ENCODE measurements at regions not wholly inside any gene's neighbourhood (a gene's known extent, or its start where the extent isn't known, plus 50 kb on each side); places are given as distances from the start of the nearest gene placed in this dataset.

- Histone ChIP-seq H4K20me1 (ENCODE audit: insufficient read depth, low read length) (no peaks in the 10 kb centered on the region), H3K9me2 (ENCODE audit: insufficient read depth, low read length) (no peaks in the 10 kb centered on the region), H3K36me3 (ENCODE audit: insufficient read depth, low read length) (no peaks in the 10 kb centered on the region), H3K4me1 (ENCODE audit: insufficient read depth, low read length, poor library complexity, severe bottlenecking) (no peaks in the 10 kb centered on the region), H3K9me3 (ENCODE audit: low read length) (no peaks in the 10 kb centered on the region), H3K4me2 (ENCODE audit: low read length) (no peak overlapping the region), H3K27ac (ENCODE audit: low read depth, low read length, poor library complexity, severe bottlenecking) (no peak overlapping the region), H3K79me2 (ENCODE audit: insufficient read depth, low read depth, low read length) (no peaks in the 10 kb centered on the region), H3K4me3 (ENCODE audit: low read depth, low read length, poor library complexity, severe bottlenecking) (no peak overlapping the region), H2AFZ (ENCODE audit: low read length) (no peak overlapping the region)
- CTCF ChIA-PET (ENCODE audit: unreplicated experiment), result no interaction called here
- DNase-seq (ENCODE audit: low spot score), result no peak
- intact Hi-C loops (cut with micrococcal nuclease; ENCODE audit: unreplicated experiment), result no loop called here
- POLR2A ChIA-PET, result no interaction called here
- TF ChIP-seq EZH2phosphoT487 (IDR thresholded peaks at IDR 0.05; ENCODE audit: borderline replicate concordance, low read depth, low read length), result no peak
- TF ChIP-seq CTCF (conservative IDR thresholded peaks at IDR 0.05; ENCODE audit: low read length), result no peak
- BruUV-seq (replicated peaks), result no TSS peak
Measured at GRCh38 chr9:119933191-119933590, 564.0 kb upstream of the BRINP1 start.

GRCh38 chr9:119924736-119925135 lies 555.5 kb upstream of the BRINP1 start:
- H3K4me1 ChIP-seq (ENCODE audit: insufficient read depth, low read length, poor library complexity, severe bottlenecking), result no peaks in the 10 kb centered on the region
- BruUV-seq (replicated peaks), result no TSS peak
- CTCF ChIA-PET (ENCODE audit: unreplicated experiment), result no interaction called here
- H3K9me2 ChIP-seq (ENCODE audit: insufficient read depth, low read length), result no peaks in the 10 kb centered on the region; the same call in 1 of the 2 replicates
- H3K79me2 ChIP-seq (ENCODE audit: insufficient read depth, low read depth, low read length), result no peaks in the 10 kb centered on the region
- no peak overlapping the region for H3K4me2 ChIP-seq (ENCODE audit: low read length)
- TF ChIP-seq EZH2phosphoT487 (IDR thresholded peaks at IDR 0.05; ENCODE audit: borderline replicate concordance, low read depth, low read length), result no peak
- no peak for TF ChIP-seq CTCF (conservative IDR thresholded peaks at IDR 0.05; ENCODE audit: low read length)
- H4K20me1 ChIP-seq (ENCODE audit: insufficient read depth, low read length), result no peaks in the 10 kb centered on the region
- DNase-seq (ENCODE audit: low spot score), result no peak
- H2AFZ ChIP-seq (ENCODE audit: low read length), result no peak overlapping the region
- H3K36me3 ChIP-seq (ENCODE audit: insufficient read depth, low read length), result no peaks in the 10 kb centered on the region
- 0 out of 2 replicates have a peak, but pooled peaks cover 8% of the 10 kb centered on the region for H3K9me3 ChIP-seq (ENCODE audit: low read length)
- POLR2A ChIA-PET, result interaction anchor here (1.0 kb wide), 1 partner anchor 10 kb away, joined by 3 read pairs; no protein-coding TSS in a partner anchor
- intact Hi-C loops (cut with micrococcal nuclease; ENCODE audit: unreplicated experiment), result no loop called here
- no peak overlapping the region for H3K4me3 ChIP-seq (ENCODE audit: low read depth, low read length, poor library complexity, severe bottlenecking)
- H3K27ac ChIP-seq (ENCODE audit: low read depth, low read length, poor library complexity, severe bottlenecking), result no peak overlapping the region

GRCh38 chr9:119917175-119917574 lies 547.9 kb upstream of the BRINP1 start:
- no peaks in the 10 kb centered on the region for H3K9me2 ChIP-seq (ENCODE audit: insufficient read depth, low read length)
- CTCF ChIA-PET (ENCODE audit: unreplicated experiment), result no interaction called here
- H3K4me1 ChIP-seq (ENCODE audit: insufficient read depth, low read length, poor library complexity, severe bottlenecking), result no peaks in the 10 kb centered on the region
- intact Hi-C loops (cut with micrococcal nuclease; ENCODE audit: unreplicated experiment), result no loop called here
- H3K79me2 ChIP-seq (ENCODE audit: insufficient read depth, low read depth, low read length), result no peaks in the 10 kb centered on the region
- POLR2A ChIA-PET, result interaction anchor here (0.6 kb wide), 1 partner anchor 51 kb away, joined by 3 read pairs; no protein-coding TSS in a partner anchor
- no peak for DNase-seq (ENCODE audit: low spot score)
- no peak overlapping the region for H3K4me3 ChIP-seq (ENCODE audit: low read depth, low read length, poor library complexity, severe bottlenecking)
- no peaks in the 10 kb centered on the region for H3K36me3 ChIP-seq (ENCODE audit: insufficient read depth, low read length)
- TF ChIP-seq CTCF (conservative IDR thresholded peaks at IDR 0.05; ENCODE audit: low read length) (no peak), EZH2phosphoT487 (IDR thresholded peaks at IDR 0.05; ENCODE audit: borderline replicate concordance, low read depth, low read length) (no peak)
- no peak overlapping the region for H3K4me2 ChIP-seq (ENCODE audit: low read length)
- 0 out of 2 replicates have a peak, but pooled peaks cover 8% of the 10 kb centered on the region for H3K9me3 ChIP-seq (ENCODE audit: low read length)
- no TSS peak for BruUV-seq (replicated peaks)
- H3K27ac ChIP-seq (ENCODE audit: low read depth, low read length, poor library complexity, severe bottlenecking), result no peak overlapping the region
- no peaks in the 10 kb centered on the region for H4K20me1 ChIP-seq (ENCODE audit: insufficient read depth, low read length)
- no peak overlapping the region for H2AFZ ChIP-seq (ENCODE audit: low read length)

Data from OCI-LY7 (cell line).